GM12892 (cell line): ENCODE measurements at regions not wholly inside any gene's neighbourhood (a gene's known extent, or its start where the extent isn't known, plus 50 kb on each side); places are given as distances from the start of the nearest gene placed in this dataset.

Experiments
- POLR2A ChIP-seq: IDR thresholded peaks from 2 replicates; pipeline ENCODE4 v1.6.1; 2011; ENCODE audit warnings: low read depth, low read length, control low read depth
- POLR2AphosphoS5 ChIP-seq: IDR thresholded peaks from 2 replicates; pipeline ENCODE4 v1.6.1; 2011; ENCODE audit warnings: low read depth, low read length, control low read depth
- TAF1 ChIP-seq: IDR thresholded peaks from 2 replicates; pipeline ENCODE4 v1.6.1; 2011; ENCODE audit warnings: low read depth, mild to moderate bottlenecking, control low read depth, low read length, borderline replicate concordance

DNA sequence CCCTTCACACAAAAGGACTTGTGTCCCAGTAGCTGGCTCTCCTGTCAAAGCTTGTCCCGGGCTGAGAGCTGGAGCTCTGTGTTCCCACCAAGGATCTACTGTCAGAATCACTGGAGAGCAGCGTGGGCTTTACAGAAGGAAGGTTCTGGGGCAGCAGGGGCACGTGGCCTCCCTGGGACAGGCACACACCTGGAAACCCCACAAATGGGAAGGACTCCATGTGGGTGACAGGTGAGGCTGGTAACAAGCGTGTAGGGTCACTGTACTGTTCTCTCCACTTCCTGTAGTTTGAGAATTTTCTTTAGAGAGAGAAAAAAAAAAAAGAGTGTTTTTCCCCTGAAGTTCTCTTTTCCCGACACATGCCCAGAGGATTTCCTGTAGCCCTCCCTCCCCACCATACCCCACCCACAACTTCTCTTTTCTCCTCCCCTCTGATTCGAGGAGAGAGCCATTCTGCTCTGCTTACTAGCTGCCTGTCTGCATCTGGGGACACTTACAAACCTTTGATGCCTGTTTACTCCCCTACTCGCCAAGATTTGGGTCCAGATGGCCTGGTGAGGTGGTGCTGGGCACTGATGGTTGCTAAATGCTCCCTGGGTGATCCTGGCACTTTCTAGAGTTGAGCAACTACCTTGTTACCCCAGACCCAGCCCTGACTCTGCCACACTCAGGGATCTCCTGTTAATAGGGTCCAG is 84.1 kb upstream of the SIRPA start:
- no peak for TF ChIP-seq POLR2AphosphoS5
- no peak for TF ChIP-seq TAF1
- no peak for TF ChIP-seq POLR2A
